Panc1 (cell line): ENCODE measurements at regions not wholly inside any gene's neighbourhood (a gene's known extent, or its start where the extent isn't known, plus 50 kb on each side); places are given as distances from the start of the nearest gene placed in this dataset.

Experiments used
- ATAC-seq: fragments of 200-7000 bp; cut with Tn5 transposase; 2 replicates; pipeline ENCODE4 v1.9.1; 2020; ENCODE audit warnings: mild to moderate bottlenecking, moderate library complexity
- BruUV-seq: library from RNA; stranded (reverse); fragments of 400-500 nt; replicated peaks from 2 replicates; lab custom pipeline; 2021; lab: Mats Ljungman, UMichigan
- CTCF ChIA-PET: fragments of 300-600 bp; sonication (Branson Sonifier 250); formaldehyde crosslinking; loops from one replicate; lab custom pipeline; 2022; ENCODE audit warnings: antibody characterized with exemption; lab: Charles Lee
- POLR2A ChIA-PET: fragments of 300-600 bp; sonication (Branson Sonifier 250); formaldehyde crosslinking; loops from one replicate; lab custom pipeline; 2022; ENCODE audit warnings: antibody characterized with exemption; lab: Charles Lee
- DNase-seq: peaks from one replicate; pipeline ENCODE4 v3.0.0-alpha.2; 2010; ENCODE audit warnings: low read depth, low spot score
- H3K27ac ChIP-seq: 2 replicates; pipeline ENCODE4 v1.5.1; 2011; ENCODE audit warnings: mild to moderate bottlenecking, low read length, inconsistent platforms
- H3K27me3 ChIP-seq: fragments of 200-500 bp; sonication (Bioruptor generic); 2 replicates; pipeline ENCODE4 v1.6.0; 2014; ENCODE audit warnings: low read length, inconsistent platforms; ENCODE audit not compliant: control insufficient read depth, insufficient read depth
- H3K36me3 ChIP-seq: fragments of 200-500 bp; sonication (Bioruptor generic); 2 replicates; pipeline ENCODE4 v1.5.1; 2014; ENCODE audit warnings: inconsistent platforms, mild to moderate bottlenecking, low read length, moderate library complexity; ENCODE audit not compliant: control insufficient read depth, insufficient read depth
- H3K4me1 ChIP-seq: 2 replicates; pipeline ENCODE4 v1.5.1; 2011; ENCODE audit warnings: inconsistent platforms, mild to moderate bottlenecking, low read length, moderate library complexity; ENCODE audit not compliant: control insufficient read depth, insufficient read depth
- H3K4me3 ChIP-seq, 2 experiments: 2 replicates each; pipeline ENCODE4 v1.5.1; 2011 to 2012; ENCODE audit warnings: low read depth in 2 of 2, low read length in 2 of 2, mild to moderate bottlenecking in 2 of 2, inconsistent platforms in 1 of 2, moderate library complexity in 1 of 2
- H3K9me3 ChIP-seq: fragments of 200-500 bp; sonication (Bioruptor generic); 2 replicates; pipeline ENCODE4 v1.5.1; 2014; ENCODE audit warnings: low read depth, mild to moderate bottlenecking, inconsistent platforms, low read length, moderate library complexity; ENCODE audit not compliant: control insufficient read depth, insufficient read depth
- POLR2AphosphoS5 ChIP-seq: IDR thresholded peaks from 2 replicates; pipeline ENCODE4 v1.6.1; 2012; ENCODE audit warnings: mild to moderate bottlenecking, low read depth, low read length, moderate library complexity
- SIN3A ChIP-seq: IDR thresholded peaks from 2 replicates; pipeline ENCODE4 v1.6.1; 2012; ENCODE audit warnings: low read depth, mild to moderate bottlenecking, low read length, moderate library complexity, borderline replicate concordance; ENCODE audit not compliant: insufficient read depth
- TCF7L2 ChIP-seq: IDR thresholded peaks from 2 replicates; pipeline ENCODE4 v1.6.1; 2011; ENCODE audit warnings: mild to moderate bottlenecking, low read depth, low read length, inconsistent platforms
- in situ Hi-C: cut with HindIII; loops from 2 replicates; pipeline ENCODE4 v1.10.0; 2016; ENCODE audit warnings: low sequenced_read_pairs, low pct_unique_long_range_greater_than_20kb
- intact Hi-C: fragments of 100-400 bp; cut with micrococcal nuclease; formaldehyde crosslinking; loops from one replicate; pipeline ENCODE4 v1.10.0; 2022; ENCODE audit not compliant: unreplicated experiment
- TF ChIP-seq, protein P1 (sequence below): fragments of 450-650 bp; IDR thresholded peaks from 2 replicates; pipeline ENCODE4 v1.5.1; 2017; ENCODE audit warnings: mild to moderate bottlenecking
- TF ChIP-seq, protein P2 (sequence below), 2 experiments: IDR thresholded peaks; 2 replicates each; pipeline ENCODE4 v1.6.1; 2011 to 2012; ENCODE audit warnings: low read depth in 2 of 2, control low read depth in 1 of 2, low read length in 1 of 2, mild to moderate bottlenecking in 1 of 2, moderate library complexity in 1 of 2; ENCODE audit not compliant: insufficient read depth in 1 of 2

DNA sequence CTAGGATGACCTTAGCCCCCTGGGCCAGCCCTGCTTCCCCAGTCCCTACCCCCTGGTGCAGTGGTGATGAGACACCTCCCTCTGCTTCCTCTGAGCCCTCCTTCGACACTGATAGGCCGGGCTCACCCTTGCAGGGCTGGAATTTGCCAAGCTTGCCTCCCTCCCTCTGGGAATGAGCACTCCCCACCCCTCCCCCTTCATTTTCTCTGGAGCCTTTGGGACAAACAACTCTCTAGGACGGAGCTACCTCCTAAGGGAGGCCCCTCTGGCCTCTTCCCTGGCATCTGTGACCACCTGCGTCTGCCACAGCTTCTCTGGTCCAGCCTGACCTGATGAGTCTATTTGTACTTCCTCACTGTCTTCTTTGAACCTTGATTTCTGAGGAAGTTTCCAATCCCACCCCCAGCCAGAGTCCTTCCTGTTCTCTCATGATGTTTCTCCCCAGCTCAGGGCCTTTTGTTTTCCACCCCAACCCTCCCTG lies 53.3 kb upstream of the ADA2 start:
- ATAC-seq, result no peak
- Histone ChIP-seq H3K27ac (no peak overlapping the region), H3K27me3 (no peaks in the 10 kb centered on the region), H3K4me3 (no peak overlapping the region), H3K4me1 (no peaks in the 10 kb centered on the region), H3K9me3 (no peaks in the 10 kb centered on the region), H3K36me3 (no peaks in the 10 kb centered on the region)
- no TSS peak for BruUV-seq
- in situ Hi-C loops (no loop called here), intact Hi-C loops (no loop called here)
- CTCF ChIA-PET, result interaction anchor here (0.8 to 0.9 kb wide), 2 partner anchors 14 to 664 kb away, joined by 3 to 7 read pairs; no protein-coding TSS in a partner anchor
- no peak for DNase-seq
- TF ChIP-seq SIN3A (no peak), TCF7L2 (no peak), POLR2AphosphoS5 (no peak)
- TF ChIP-seq, protein P1, sequence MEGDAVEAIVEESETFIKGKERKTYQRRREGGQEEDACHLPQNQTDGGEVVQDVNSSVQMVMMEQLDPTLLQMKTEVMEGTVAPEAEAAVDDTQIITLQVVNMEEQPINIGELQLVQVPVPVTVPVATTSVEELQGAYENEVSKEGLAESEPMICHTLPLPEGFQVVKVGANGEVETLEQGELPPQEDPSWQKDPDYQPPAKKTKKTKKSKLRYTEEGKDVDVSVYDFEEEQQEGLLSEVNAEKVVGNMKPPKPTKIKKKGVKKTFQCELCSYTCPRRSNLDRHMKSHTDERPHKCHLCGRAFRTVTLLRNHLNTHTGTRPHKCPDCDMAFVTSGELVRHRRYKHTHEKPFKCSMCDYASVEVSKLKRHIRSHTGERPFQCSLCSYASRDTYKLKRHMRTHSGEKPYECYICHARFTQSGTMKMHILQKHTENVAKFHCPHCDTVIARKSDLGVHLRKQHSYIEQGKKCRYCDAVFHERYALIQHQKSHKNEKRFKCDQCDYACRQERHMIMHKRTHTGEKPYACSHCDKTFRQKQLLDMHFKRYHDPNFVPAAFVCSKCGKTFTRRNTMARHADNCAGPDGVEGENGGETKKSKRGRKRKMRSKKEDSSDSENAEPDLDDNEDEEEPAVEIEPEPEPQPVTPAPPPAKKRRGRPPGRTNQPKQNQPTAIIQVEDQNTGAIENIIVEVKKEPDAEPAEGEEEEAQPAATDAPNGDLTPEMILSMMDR, result no peak
- TF ChIP-seq, protein P2, sequence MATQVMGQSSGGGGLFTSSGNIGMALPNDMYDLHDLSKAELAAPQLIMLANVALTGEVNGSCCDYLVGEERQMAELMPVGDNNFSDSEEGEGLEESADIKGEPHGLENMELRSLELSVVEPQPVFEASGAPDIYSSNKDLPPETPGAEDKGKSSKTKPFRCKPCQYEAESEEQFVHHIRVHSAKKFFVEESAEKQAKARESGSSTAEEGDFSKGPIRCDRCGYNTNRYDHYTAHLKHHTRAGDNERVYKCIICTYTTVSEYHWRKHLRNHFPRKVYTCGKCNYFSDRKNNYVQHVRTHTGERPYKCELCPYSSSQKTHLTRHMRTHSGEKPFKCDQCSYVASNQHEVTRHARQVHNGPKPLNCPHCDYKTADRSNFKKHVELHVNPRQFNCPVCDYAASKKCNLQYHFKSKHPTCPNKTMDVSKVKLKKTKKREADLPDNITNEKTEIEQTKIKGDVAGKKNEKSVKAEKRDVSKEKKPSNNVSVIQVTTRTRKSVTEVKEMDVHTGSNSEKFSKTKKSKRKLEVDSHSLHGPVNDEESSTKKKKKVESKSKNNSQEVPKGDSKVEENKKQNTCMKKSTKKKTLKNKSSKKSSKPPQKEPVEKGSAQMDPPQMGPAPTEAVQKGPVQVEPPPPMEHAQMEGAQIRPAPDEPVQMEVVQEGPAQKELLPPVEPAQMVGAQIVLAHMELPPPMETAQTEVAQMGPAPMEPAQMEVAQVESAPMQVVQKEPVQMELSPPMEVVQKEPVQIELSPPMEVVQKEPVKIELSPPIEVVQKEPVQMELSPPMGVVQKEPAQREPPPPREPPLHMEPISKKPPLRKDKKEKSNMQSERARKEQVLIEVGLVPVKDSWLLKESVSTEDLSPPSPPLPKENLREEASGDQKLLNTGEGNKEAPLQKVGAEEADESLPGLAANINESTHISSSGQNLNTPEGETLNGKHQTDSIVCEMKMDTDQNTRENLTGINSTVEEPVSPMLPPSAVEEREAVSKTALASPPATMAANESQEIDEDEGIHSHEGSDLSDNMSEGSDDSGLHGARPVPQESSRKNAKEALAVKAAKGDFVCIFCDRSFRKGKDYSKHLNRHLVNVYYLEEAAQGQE (IDR thresholded peaks at IDR 0.05; ENCODE audit: insufficient read depth in 1 of 2, low read depth in 2 of 2, low read length in 1 of 2), result no peak
- POLR2A ChIA-PET, result interaction anchor here (0.5 to 0.6 kb wide), 2 partner anchors 91 to 1615 kb away, joined by 3 to 10 read pairs; no protein-coding TSS in a partner anchor

DNA sequence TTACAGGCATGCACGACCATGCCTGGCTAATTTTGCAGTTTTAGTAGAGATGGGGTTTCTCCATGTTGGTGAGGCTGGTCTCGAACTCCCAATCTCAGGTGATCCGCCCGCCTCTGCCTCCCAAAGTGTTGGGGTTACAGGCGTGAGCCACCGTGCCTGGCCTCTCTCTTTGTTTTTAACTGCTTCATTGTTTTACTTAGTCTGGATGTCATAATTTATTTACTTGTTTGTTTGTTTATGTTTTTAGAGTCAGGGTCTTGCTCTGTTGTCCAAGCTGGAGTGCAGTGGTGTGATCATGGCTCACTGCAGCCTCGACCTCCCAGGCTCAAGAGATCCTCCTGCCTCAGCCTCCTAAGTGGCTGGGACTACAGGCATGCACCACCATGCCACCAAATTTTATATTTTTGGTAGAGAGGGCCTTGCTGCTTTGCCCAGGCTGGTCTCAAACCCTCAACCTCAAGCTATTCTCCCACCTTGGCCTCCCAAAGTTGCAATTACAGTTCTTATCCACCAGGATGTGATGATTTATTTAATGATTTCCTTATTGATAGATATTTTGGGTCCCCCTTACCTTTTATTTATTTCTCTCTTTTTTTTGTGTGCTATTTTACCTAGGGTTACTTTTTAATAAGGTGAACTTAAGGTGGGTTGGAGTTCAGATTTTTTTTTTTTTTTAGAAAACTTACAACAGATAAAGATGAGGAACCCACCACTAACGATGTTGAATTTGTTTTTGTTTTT lies 52.6 kb upstream of the ADA2 start:
- Histone ChIP-seq H3K4me1 (no peaks in the 10 kb centered on the region), H3K27me3 (no peaks in the 10 kb centered on the region), H3K9me3 (no peaks in the 10 kb centered on the region), H3K27ac (no peak overlapping the region), H3K36me3 (no peaks in the 10 kb centered on the region), H3K4me3 (no peak overlapping the region)
- TF ChIP-seq POLR2AphosphoS5, result no peak
- no peak for TF ChIP-seq SIN3A
- TF ChIP-seq, protein P2 (IDR thresholded peaks at IDR 0.05; ENCODE audit: insufficient read depth in 1 of 2, low read depth in 2 of 2, low read length in 1 of 2), result no peak
- in situ Hi-C loops, result no loop called here
- ChIA-PET CTCF (interaction anchor here (0.9 kb wide), 1 partner anchor 15 kb away, joined by 3 read pairs; no protein-coding TSS in a partner anchor), POLR2A (no interaction called here)
- no TSS peak for BruUV-seq
- no peak for DNase-seq
- no peak for ATAC-seq
- intact Hi-C loops, result no loop called here
